LNCAP (cell line): ENCODE measurements at regions not wholly inside any gene's neighbourhood (a gene's known extent, or its start where the extent isn't known, plus 50 kb on each side); places are given as distances from the start of the nearest gene placed in this dataset.

Source experiments
- CTCF ChIP-seq: fragments of 450-650 bp; IDR thresholded peaks from 2 replicates; pipeline ENCODE4 v1.5.1; 2017; ENCODE audit warnings: mild to moderate bottlenecking

GRCh38 chr2:199588054-199588453, 130.3 kb upstream of the SATB2 start:
- no peak for TF ChIP-seq CTCF

GRCh38 chr2:199586646-199587045, 128.9 kb upstream of the SATB2 start:
- TF ChIP-seq CTCF = no peak

GRCh38 chr2:199583676-199584075, 125.9 kb upstream of the SATB2 start:
- no peak for TF ChIP-seq CTCF

- no peak for TF ChIP-seq CTCF
These were observed 124.2 kb upstream of the SATB2 start for GRCh38 chr2:199581935-199582360.

GRCh38 chr2:199581408-199581807, 123.7 kb upstream of the SATB2 start:
- no peak for TF ChIP-seq CTCF

- TF ChIP-seq CTCF = no peak
These were observed 117.7 kb upstream of the SATB2 start for GRCh38 chr2:199575416-199575815.

GRCh38 chr2:199572571-199572970, 114.8 kb upstream of the SATB2 start:
- no peak for TF ChIP-seq CTCF

- TF ChIP-seq CTCF = no peak
These were observed 113.2 kb upstream of the SATB2 start for GRCh38 chr2:199570934-199571333.
